Thyroid gland (tissue), 4 donors: ENCODE measurements at regions not wholly inside any gene's neighbourhood (a gene's known extent, or its start where the extent isn't known, plus 50 kb on each side); places are given as distances from the start of the nearest gene placed in this dataset.

ENCODE experiments used
- CTCF ChIP-seq, 6 experiments: fragments of 200-600 bp in 3 of 6; fragments of 450-650 bp in 3 of 6; sonication (generic) in 3 of 6; IDR thresholded peaks; one replicate each; pipeline ENCODE4 v1.5.1; 2016 to 2019; ENCODE audit warnings: antibody characterized with exemption in 6 of 6, mild to moderate bottlenecking in 2 of 6, inconsistent platforms in 1 of 6, moderate library complexity in 1 of 6
- POLR2A ChIP-seq, 2 donors: fragments of 450-650 bp; IDR thresholded peaks; one replicate each; pipeline ENCODE4 v1.6.1; 2017; ENCODE audit warnings: antibody characterized with exemption in 2 of 2, mild to moderate bottlenecking in 2 of 2, moderate library complexity in 1 of 2

GRCh38 chr5:81838307-81838906 is 87.5 kb upstream of the SSBP2 start:
- TF ChIP-seq CTCF (IDR thresholded peaks at IDR 0.05) (peak in 5 of 6 experiments; percentile 18 to 53 (median 44)), POLR2A (IDR thresholded peaks at IDR 0.05) (no peak)
